K562 (cell line): ENCODE measurements at regions not wholly inside any gene's neighbourhood (a gene's known extent, or its start where the extent isn't known, plus 50 kb on each side); places are given as distances from the start of the nearest gene placed in this dataset.
"Not testable (repeated sequence)": the region's sequence is repeated elsewhere in the genome, so short reads cannot be mapped to it uniquely, and the experiment has no call there.

Experiments
- ATAC-seq: fragments of 200-7000 bp; cut with Tn5 transposase; 3 replicates; pipeline ENCODE4 v1.9.1; 2020; ENCODE audit warnings: moderate library complexity
- BruUV-seq: library from RNA; stranded (reverse); fragments of 400-500 nt; replicated peaks from 2 replicates; lab custom pipeline; 2021; lab: Mats Ljungman, UMichigan
- CTCF ChIA-PET: fragments of 300-600 bp; formaldehyde crosslinking; extraction: SDS; loops from one replicate; lab custom pipeline; 2021; ENCODE audit warnings: low intra/inter-chr PET ratio; lab: Yijun Ruan, JAX
- POLR2A ChIA-PET: fragments of 300-600, 350-650 bp; sonication (Branson Sonifier 250); formaldehyde crosslinking; extraction: SDS; loops from one replicate; lab custom pipeline; 2021; ENCODE audit warnings: antibody characterized with exemption, inconsistent platforms; lab: Yijun Ruan, JAX
- DNase-seq, 4 experiments: peaks; one replicate each; pipeline versions ENCODE4 v3.0.0 to v3.0.0-alpha.2; 2011 to 2018; ENCODE audit warnings: low spot score in 3 of 4, mixed read lengths in 3 of 4; ENCODE audit errors: extremely low read depth in 1 of 4
- FAIRE-seq: peaks from 2 replicates; lab custom pipeline; 2011; peaks lifted over from hg19 to GRCh38; lab: Jason Lieb, UNC
- H2AFZ ChIP-seq: 2 replicates; pipeline ENCODE4 v1.6.0; 2011; ENCODE audit warnings: low read depth, low read length, control low read depth, inconsistent platforms
- H3K27ac ChIP-seq: fragments of 200-600 bp; 3 replicates; pipeline ENCODE4 v1.8.0; 2011; ENCODE audit warnings: low read depth, mild to moderate bottlenecking, control low read depth, inconsistent platforms, low read length, moderate library complexity, mixed read lengths; ENCODE audit errors: extremely low read depth
- H3K27me3 ChIP-seq, 2 experiments: fragments of 300-600 bp in 1 of 2; 2 replicates in 1 of 2; 3 replicates in 1 of 2; pipeline versions ENCODE4 v1.6.0 to v1.8.0; 2011; ENCODE audit warnings: inconsistent platforms in 2 of 2, low read length in 2 of 2, mild to moderate bottlenecking in 1 of 2, mixed read lengths in 1 of 2, moderate library complexity in 1 of 2; ENCODE audit not compliant: control insufficient read depth in 2 of 2, insufficient read depth in 2 of 2
- H3K36me3 ChIP-seq: fragments of 300-600 bp; 3 replicates; pipeline ENCODE4 v1.8.0; 2011; ENCODE audit warnings: mild to moderate bottlenecking, low read length, inconsistent platforms; ENCODE audit not compliant: control insufficient read depth, insufficient read depth
- H3K4me1 ChIP-seq, 2 experiments: fragments of 200-600 bp in 1 of 2; replicated peaks in 1 of 2; 2 replicates in 1 of 2; 3 replicates in 1 of 2; pipeline versions ENCODE4 v1.5.1 to v1.8.0; 2011; ENCODE audit warnings: inconsistent platforms in 2 of 2, low read length in 2 of 2, mild to moderate bottlenecking in 1 of 2, mixed read lengths in 1 of 2, moderate library complexity in 1 of 2; ENCODE audit not compliant: control insufficient read depth in 2 of 2, insufficient read depth in 2 of 2
- H3K4me2 ChIP-seq: 2 replicates; pipeline ENCODE4 v1.6.1; 2011; ENCODE audit warnings: low read length, control low read depth, inconsistent platforms, mixed read lengths; ENCODE audit not compliant: insufficient read depth
- H3K4me3 ChIP-seq: fragments of 200-600 bp; sonication (generic), shearing (Covaris generic); 2 replicates; pipeline ENCODE4 v1.5.1; 2016; ENCODE audit warnings: control low read depth, inconsistent platforms
- H3K79me2 ChIP-seq: fragments of 200-600 bp; 3 replicates; pipeline ENCODE4 v1.8.0; 2011; ENCODE audit warnings: low read length, inconsistent platforms; ENCODE audit not compliant: control insufficient read depth, insufficient read depth
- H3K9ac ChIP-seq, 2 experiments: 2 replicates each; pipeline versions ENCODE4 v1.6.0 to v1.6.1; 2011; ENCODE audit warnings: low read depth in 2 of 2, low read length in 2 of 2, control low read depth in 1 of 2, inconsistent platforms in 1 of 2, mild to moderate bottlenecking in 1 of 2, mixed read lengths in 1 of 2; ENCODE audit not compliant: insufficient read depth in 1 of 2
- H3K9me1 ChIP-seq: one replicate; pipeline ENCODE4 v1.6.0; 2011; ENCODE audit warnings: inconsistent platforms, mild to moderate bottlenecking, low read length, moderate library complexity; ENCODE audit not compliant: control insufficient read depth, insufficient read depth
- H3K9me3 ChIP-seq: replicated peaks from 2 replicates; pipeline ENCODE4 v1.5.1; 2011; ENCODE audit warnings: low read depth, low read length, inconsistent platforms; ENCODE audit not compliant: control insufficient read depth, insufficient read depth
- H4K20me1 ChIP-seq: replicated peaks from 2 replicates; pipeline ENCODE4 v1.6.1; 2011; ENCODE audit warnings: low read length, inconsistent platforms, mixed read lengths; ENCODE audit not compliant: control insufficient read depth, insufficient read depth
- E2F5 ChIP-seq: sonication (generic); formaldehyde crosslinking; IDR thresholded peaks from 2 replicates; pipeline ENCODE4 v1.8.0; 2022; ENCODE audit warnings: mild to moderate bottlenecking, missing genetic modification reagents
- ZSCAN29 ChIP-seq: fragments of 450-650 bp; IDR thresholded peaks from 2 replicates; pipeline ENCODE4 v1.6.1; 2017
- WGBS: fragments of 100-300 bp; shearing (Covaris generic); methylation state at CpG from one replicate; pipeline ENCODE4 v1.1.6; 2016; ENCODE audit warnings: low coverage, mixed read lengths; ENCODE audit not compliant: insufficient coverage; ENCODE audit errors: missing lambda C conversion rate; 5-methylcytosine and 5-hydroxymethylcytosine counted together
- in situ Hi-C: fragments of 300-500 bp; cut with MboI; formaldehyde crosslinking; loops from 4 replicates; pipeline ENCODE4 v1.15.0; 2018; ENCODE audit warnings: inconsistent platforms, mixed read lengths
- intact Hi-C: fragments of 100-400 bp; cut with micrococcal nuclease; formaldehyde crosslinking; loops from 2 replicates; pipeline ENCODE4 v1.14.2; 2022
- TF ChIP-seq, protein P1 (sequence below), 3 experiments: fragments of 200-800 bp in 1 of 3; sonication (Bioruptor generic) in 1 of 3; sonication (generic) in 1 of 3; formaldehyde crosslinking in 1 of 3; IDR thresholded peaks; 2 replicates each; pipeline versions ENCODE4 v1.6.1 to v1.8.0; 2016 to 2022; ENCODE audit warnings: mild to moderate bottlenecking in 2 of 3, missing compliant biosample characterization in 2 of 3, missing genetic modification characterization in 2 of 3, missing genetic modification reagents in 1 of 3
- TF ChIP-seq, protein P2 (sequence below): fragments of 450-650 bp; IDR thresholded peaks from 2 replicates; pipeline ENCODE4 v1.6.1; 2017; ENCODE audit warnings: mild to moderate bottlenecking, moderate library complexity

DNA sequence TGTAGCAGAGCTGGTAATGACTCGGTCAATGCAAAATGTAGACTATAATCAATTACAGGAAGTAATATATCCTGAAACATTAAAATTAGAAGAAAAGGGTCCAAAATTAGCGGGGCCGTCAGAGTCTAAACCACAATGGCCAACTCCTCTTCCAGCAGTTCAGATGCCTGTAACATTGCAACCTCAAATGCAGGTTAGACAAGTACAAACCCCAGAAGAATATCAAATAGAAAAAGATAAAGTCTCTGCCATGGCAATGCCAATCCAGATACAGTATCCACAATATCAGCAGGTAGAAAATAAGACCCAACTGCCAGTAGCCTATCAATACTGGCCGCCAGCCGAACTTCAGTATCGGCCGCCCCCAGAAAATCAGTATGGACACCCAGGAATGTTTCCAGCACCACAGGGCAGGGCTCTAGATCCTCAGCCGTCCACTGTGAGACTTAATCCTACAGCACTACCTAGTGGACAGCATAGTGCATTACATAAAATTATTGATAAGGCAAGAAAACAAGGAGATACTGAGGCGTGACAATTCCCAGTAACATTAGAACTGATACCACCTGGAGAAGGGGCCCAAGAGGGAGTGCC is 158.4 kb downstream of the GPX5 start (continued):
- TF ChIP-seq, protein P1, sequence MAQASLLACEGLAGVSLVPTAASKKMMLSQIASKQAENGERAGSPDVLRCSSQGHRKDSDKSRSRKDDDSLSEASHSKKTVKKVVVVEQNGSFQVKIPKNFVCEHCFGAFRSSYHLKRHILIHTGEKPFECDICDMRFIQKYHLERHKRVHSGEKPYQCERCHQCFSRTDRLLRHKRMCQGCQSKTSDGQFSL (CRISPR knock-in tag; IDR thresholded peaks at IDR 0.05), result no peak
- TF ChIP-seq, protein P1 (tag; IDR thresholded peaks at IDR 0.05), result no peak
- TF ChIP-seq, protein P2, sequence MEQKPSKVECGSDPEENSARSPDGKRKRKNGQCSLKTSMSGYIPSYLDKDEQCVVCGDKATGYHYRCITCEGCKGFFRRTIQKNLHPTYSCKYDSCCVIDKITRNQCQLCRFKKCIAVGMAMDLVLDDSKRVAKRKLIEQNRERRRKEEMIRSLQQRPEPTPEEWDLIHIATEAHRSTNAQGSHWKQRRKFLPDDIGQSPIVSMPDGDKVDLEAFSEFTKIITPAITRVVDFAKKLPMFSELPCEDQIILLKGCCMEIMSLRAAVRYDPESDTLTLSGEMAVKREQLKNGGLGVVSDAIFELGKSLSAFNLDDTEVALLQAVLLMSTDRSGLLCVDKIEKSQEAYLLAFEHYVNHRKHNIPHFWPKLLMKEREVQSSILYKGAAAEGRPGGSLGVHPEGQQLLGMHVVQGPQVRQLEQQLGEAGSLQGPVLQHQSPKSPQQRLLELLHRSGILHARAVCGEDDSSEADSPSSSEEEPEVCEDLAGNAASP, result no peak
- no peak for TF ChIP-seq ZSCAN29
- TF ChIP-seq E2F5 (CRISPR knock-in tag), result no peak

DNA sequence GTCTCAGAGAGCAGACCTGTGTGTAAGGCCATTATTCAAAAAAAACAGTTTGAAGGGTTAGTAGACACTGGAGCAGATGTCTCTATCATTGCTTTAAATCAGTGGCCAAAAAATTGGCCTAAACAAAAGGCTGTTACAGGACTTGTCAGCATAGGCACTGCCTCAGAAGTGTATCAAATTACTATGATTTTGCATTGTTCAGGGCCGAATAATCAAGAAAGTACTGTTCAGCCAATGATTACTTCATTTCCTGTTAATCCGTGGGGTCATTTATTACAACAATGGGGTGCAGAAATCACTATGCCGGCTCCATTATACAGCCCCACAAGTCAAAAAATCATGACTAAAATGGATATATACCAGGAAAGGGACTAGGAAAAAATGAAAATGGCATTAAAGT is 160.3 kb downstream of the GPX5 start:
- BruUV-seq, ATAC-seq, H3K36me3 ChIP-seq, H4K20me1 ChIP-seq, H3K9me1 ChIP-seq, DNase-seq, POLR2A ChIA-PET, H3K9me3 ChIP-seq, H3K27me3 ChIP-seq, FAIRE-seq, in situ Hi-C loops, H3K4me3 ChIP-seq: not testable (repeated sequence)
- CTCF ChIA-PET, result interaction anchor here (0.6 to 1.5 kb wide), 9 partner anchors 69 to 783 kb away, joined by 3 to 6 read pairs (median 3); no protein-coding TSS in a partner anchor
- Histone ChIP-seq H3K27ac (peak overlapping the region; percentile 45; the same call in 1 of the 3 replicates), H3K4me1 (peaks cover 0 to 44% of the 10 kb centered on the region in 2 experiments), H3K9ac (peak overlapping the region in 1 of 2 experiments; percentile 33; a peak in 2 of 4 replicates), H2AFZ (peak overlapping the region; percentile 35; the same call in 1 of the 2 replicates), H3K79me2 (peaks cover 15% of the 10 kb centered on the region), H3K4me2 (peak overlapping the region; percentile 20; the same call in 1 of the 2 replicates)
- 22% methylated on average over 3 of the region's 3 CpGs for WGBS
- intact Hi-C loops, result loop anchor here (1.0 to 10.0 kb wide), 12 partner anchors 25 to 551 kb away; no protein-coding TSS in a partner anchor
